Naive thymus-derived CD4-positive, alpha-beta T cell (primary cell): ENCODE measurements at regions not wholly inside any gene's neighbourhood (a gene's known extent, or its start where the extent isn't known, plus 50 kb on each side); places are given as distances from the start of the nearest gene placed in this dataset.

Source experiments
- ATAC-seq: fragments of 150-1000 bp; cut with Tn5 transposase; 2 replicates; pipeline ENCODE4 v1.10.0; 2021; ENCODE audit warnings: mild to moderate bottlenecking, moderate library complexity
- CTCF ChIA-PET: fragments of 350-600 bp; sonication (Branson Sonifier 250); formaldehyde crosslinking; loops from one replicate; lab custom pipeline; 2021; ENCODE audit warnings: antibody characterized with exemption; lab: Charles Lee
- POLR2A ChIA-PET: fragments of 350-600 bp; sonication (Branson Sonifier 250); formaldehyde crosslinking; loops from one replicate; lab custom pipeline; 2021; ENCODE audit warnings: antibody characterized with exemption, inconsistent platforms; lab: Charles Lee
- DNase-seq, 9 donors: peaks; one replicate each; pipeline versions ENCODE4 v3.0.0 to v3.0.0-alpha.2; 2020 to 2022; ENCODE audit warnings: mixed read lengths in 1 of 9
- H3K27ac ChIP-seq: one replicate; pipeline ENCODE4 v1.7.0; 2013; ENCODE audit warnings: mild to moderate bottlenecking, low read depth, low read length, moderate library complexity
- H3K27me3 ChIP-seq, 2 donors: one replicate each; pipeline ENCODE4 v1.7.0; 2013; ENCODE audit warnings: low read length in 2 of 2, mild to moderate bottlenecking in 2 of 2, moderate library complexity in 2 of 2; ENCODE audit not compliant: control insufficient read depth in 2 of 2, insufficient read depth in 2 of 2
- H3K36me3 ChIP-seq, 3 experiments: 1 replicate in 2 of 3; 2 replicates in 1 of 3; pipeline ENCODE4 v1.7.0; 2013; ENCODE audit warnings: low read length in 3 of 3, mild to moderate bottlenecking in 3 of 3, moderate library complexity in 1 of 3; ENCODE audit not compliant: insufficient read depth in 3 of 3, control insufficient read depth in 2 of 3
- H3K4me1 ChIP-seq, 2 donors: one replicate each; pipeline ENCODE4 v1.7.0; 2013; ENCODE audit warnings: low read length in 2 of 2, mild to moderate bottlenecking in 2 of 2, moderate library complexity in 1 of 2; ENCODE audit not compliant: control insufficient read depth in 2 of 2, insufficient read depth in 2 of 2
- H3K4me3 ChIP-seq: 2 replicates; pipeline ENCODE4 v1.7.0; 2013; ENCODE audit warnings: mild to moderate bottlenecking, low read length
- H3K9me3 ChIP-seq, 3 experiments: 1 replicate in 2 of 3; 2 replicates in 1 of 3; pipeline ENCODE4 v1.7.0; 2013; ENCODE audit warnings: low read length in 3 of 3; ENCODE audit not compliant: control insufficient read depth in 2 of 3
- H3K27ac Mint-ChIP-seq, 9 donors: one replicate each; pipeline ENCODE4 v1.8.0; 2020 to 2022; ENCODE audit warnings: mixed read lengths in 9 of 9, mild to moderate bottlenecking in 8 of 9, moderate library complexity in 5 of 9, inconsistent platforms in 2 of 9
- H3K27me3 Mint-ChIP-seq, 5 donors: one replicate each; pipeline ENCODE4 v1.8.0; 2021 to 2022; ENCODE audit warnings: mixed read lengths in 5 of 5, mild to moderate bottlenecking in 1 of 5
- H3K36me3 Mint-ChIP-seq, 5 donors: one replicate each; pipeline ENCODE4 v1.8.0; 2020 to 2022; ENCODE audit warnings: mixed read lengths in 5 of 5, mild to moderate bottlenecking in 3 of 5, inconsistent platforms in 1 of 5
- H3K4me1 Mint-ChIP-seq, 7 donors: one replicate each; pipeline ENCODE4 v1.8.0; 2020 to 2022; ENCODE audit warnings: mixed read lengths in 7 of 7, mild to moderate bottlenecking in 3 of 7, inconsistent platforms in 1 of 7
- H3K4me3 Mint-ChIP-seq, 10 donors: one replicate each; pipeline ENCODE4 v1.8.0; 2020 to 2022; ENCODE audit warnings: mild to moderate bottlenecking in 10 of 10, mixed read lengths in 10 of 10, moderate library complexity in 6 of 10, inconsistent platforms in 2 of 10
- H3K9me3 Mint-ChIP-seq, 11 donors: one replicate each; pipeline ENCODE4 v1.8.0; 2020 to 2022; ENCODE audit warnings: mixed read lengths in 11 of 11, mild to moderate bottlenecking in 4 of 11, inconsistent platforms in 1 of 11, moderate library complexity in 1 of 11
- intact Hi-C, 2 donors: fragments of 100-400 bp; cut with micrococcal nuclease; formaldehyde crosslinking; loops; one replicate each; pipeline ENCODE4 v1.15.1; 2023

DNA sequence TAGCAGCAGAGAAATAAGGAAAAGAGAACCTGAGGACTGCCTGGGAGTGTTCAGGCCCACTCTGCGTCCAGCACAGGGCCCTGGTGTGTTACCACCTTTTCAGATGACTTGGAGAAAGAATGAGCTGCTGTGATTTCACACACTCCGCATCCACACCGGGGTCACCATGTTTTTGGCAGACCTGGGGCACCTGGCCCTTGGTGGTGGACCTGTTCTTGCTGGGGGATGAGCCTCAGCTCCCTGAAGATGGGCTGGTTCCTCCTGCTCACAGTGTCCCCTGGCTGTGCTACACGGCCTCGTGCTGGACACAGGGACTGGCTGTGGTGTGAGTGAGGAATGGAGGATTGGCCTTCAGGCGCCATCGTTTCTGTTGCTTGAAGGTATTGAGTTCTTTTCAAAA is 1381.4 kb downstream of the TBC1D22A start:
- CTCF ChIA-PET, result no interaction called here
- H3K36me3 ChIP-seq, result no peaks in the 10 kb centered on the region
- no peak overlapping the region for H3K4me3 Mint-ChIP-seq
- no peak for ATAC-seq
- H3K9me3 ChIP-seq, result no peaks in the 10 kb centered on the region
- POLR2A ChIA-PET, result interaction anchor here (0.6 kb wide), 1 partner anchor 889 kb away, joined by 3 read pairs; no protein-coding TSS in a partner anchor
- H3K9me3 Mint-ChIP-seq, result peaks cover 0 to 7% (median 0%) of the 10 kb centered on the region in 11 donors
- H3K27ac Mint-ChIP-seq, result no peak overlapping the region
- H3K27me3 ChIP-seq, result peaks cover 0 to 3% of the 10 kb centered on the region in 2 donors
- DNase-seq, result no peak
- intact Hi-C loops, result no loop called here
- peaks cover 0 to 6% (median 2%) of the 10 kb centered on the region in 7 donors for H3K4me1 Mint-ChIP-seq
- H3K4me3 ChIP-seq, result no peak overlapping the region
- H3K4me1 ChIP-seq, result no peaks in the 10 kb centered on the region
- no peaks in the 10 kb centered on the region for H3K36me3 Mint-ChIP-seq
- peaks cover 9 to 24% (median 15%) of the 10 kb centered on the region in 5 donors for H3K27me3 Mint-ChIP-seq
- no peak overlapping the region for H3K27ac ChIP-seq

DNA sequence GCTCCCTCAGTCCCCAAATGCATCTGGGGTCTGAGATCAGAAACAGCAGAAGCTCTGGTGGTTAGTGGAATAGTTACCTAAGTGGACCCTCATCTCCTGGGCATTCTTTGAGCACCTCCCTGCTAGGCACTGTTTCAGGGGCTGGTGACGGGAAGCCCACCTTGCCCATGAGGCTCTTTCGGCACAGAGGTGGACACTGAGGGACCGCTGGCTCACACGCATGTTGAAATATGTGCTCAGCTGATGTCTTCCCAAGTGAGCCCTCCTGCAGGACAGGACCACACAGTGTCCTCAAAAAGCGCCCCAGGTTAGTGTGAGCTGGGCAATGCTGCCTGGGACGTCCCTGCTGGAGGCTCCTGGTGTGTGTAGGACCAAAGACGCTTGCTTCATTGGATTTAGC is 1379.9 kb downstream of the TBC1D22A start:
- no peak overlapping the region for H3K4me3 ChIP-seq
- DNase-seq (no peak), ATAC-seq (no peak)
- ChIA-PET CTCF (no interaction called here), POLR2A (no interaction called here)
- H3K27ac ChIP-seq, result no peak overlapping the region
- H3K9me3 Mint-ChIP-seq, result peaks cover 0 to 7% (median 0%) of the 10 kb centered on the region in 11 donors
- H3K27ac Mint-ChIP-seq, result no peak overlapping the region
- no peaks in the 10 kb centered on the region for H3K36me3 Mint-ChIP-seq
- no peaks in the 10 kb centered on the region for H3K4me1 ChIP-seq
- intact Hi-C loops, result no loop called here
- peaks cover 0 to 11% (median 5%) of the 10 kb centered on the region in 7 donors for H3K4me1 Mint-ChIP-seq
- H3K4me3 Mint-ChIP-seq, result no peak overlapping the region
- no peaks in the 10 kb centered on the region for H3K36me3 ChIP-seq
- H3K9me3 ChIP-seq, result no peaks in the 10 kb centered on the region
- peaks cover 0 to 3% of the 10 kb centered on the region in 2 donors for H3K27me3 ChIP-seq
- peaks cover 11 to 24% (median 15%) of the 10 kb centered on the region in 5 donors for H3K27me3 Mint-ChIP-seq

DNA sequence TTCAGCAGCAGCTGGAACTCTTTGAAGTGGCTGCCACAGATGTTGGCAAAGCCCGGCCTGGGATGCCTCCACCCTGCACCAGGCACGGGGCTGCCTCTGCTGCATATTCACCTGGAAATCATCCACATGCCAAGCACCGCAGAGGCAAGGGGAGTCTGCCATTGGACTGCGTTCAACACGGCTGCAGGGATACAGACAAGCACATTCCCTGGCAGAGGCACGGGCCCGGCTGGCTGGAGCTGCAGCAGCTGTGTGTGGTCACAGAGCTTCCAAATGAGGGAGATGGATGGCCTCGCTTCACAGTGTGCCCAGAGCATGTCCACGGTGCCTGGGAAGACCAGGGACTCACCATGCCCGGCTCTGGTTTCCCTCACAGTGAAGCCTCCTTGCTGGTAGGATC is 1378.9 kb downstream of the TBC1D22A start:
- H3K27ac ChIP-seq, result no peak overlapping the region
- no peaks in the 10 kb centered on the region for H3K4me1 ChIP-seq
- Mint-ChIP-seq H3K9me3 (peaks cover 0 to 7% (median 0%) of the 10 kb centered on the region in 11 donors), H3K36me3 (no peaks in the 10 kb centered on the region), H3K27ac (no peak overlapping the region), H3K27me3 (peaks cover 11 to 24% (median 15%) of the 10 kb centered on the region in 5 donors), H3K4me3 (no peak overlapping the region), H3K4me1 (peaks cover 0 to 11% (median 5%) of the 10 kb centered on the region in 7 donors)
- ChIA-PET POLR2A (no interaction called here), CTCF (no interaction called here)
- ATAC-seq (no peak), DNase-seq (no peak)
- no peak overlapping the region for H3K4me3 ChIP-seq
- no peaks in the 10 kb centered on the region for H3K9me3 ChIP-seq
- no peaks in the 10 kb centered on the region for H3K36me3 ChIP-seq
- H3K27me3 ChIP-seq, result peaks cover 0 to 3% of the 10 kb centered on the region in 2 donors
- intact Hi-C loops, result no loop called here

DNA sequence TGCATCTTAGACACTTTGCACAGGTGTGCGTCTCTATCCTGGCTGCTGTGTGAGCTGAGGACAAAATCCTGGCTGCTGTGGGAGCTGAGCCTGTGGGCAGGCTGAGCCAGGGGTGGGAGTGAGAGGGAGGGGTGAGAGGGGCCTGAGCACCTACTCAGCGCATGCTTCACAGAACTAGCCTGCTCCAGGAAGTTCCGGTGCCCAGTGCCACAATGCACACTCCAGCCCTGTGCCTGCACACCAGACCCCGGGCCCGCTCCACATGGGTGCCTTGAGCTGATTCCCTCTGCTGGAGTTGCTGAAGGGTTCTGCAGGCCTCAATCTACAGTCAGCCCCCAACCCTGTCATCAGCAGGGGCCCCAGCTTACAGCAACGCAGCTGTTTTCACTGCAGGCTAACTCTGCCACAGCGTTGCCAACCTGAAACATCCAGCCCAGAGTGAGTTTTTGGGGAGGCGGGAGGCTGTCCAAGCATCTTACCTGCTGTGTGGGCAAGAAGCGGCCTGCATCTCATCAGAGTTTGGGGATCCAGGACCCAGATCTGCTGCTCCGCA is 1377.9 kb downstream of the TBC1D22A start:
- Histone ChIP-seq H3K36me3 (no peaks in the 10 kb centered on the region), H3K4me1 (no peaks in the 10 kb centered on the region), H3K4me3 (no peak overlapping the region), H3K9me3 (no peaks in the 10 kb centered on the region), H3K27me3 (peaks cover 0 to 3% of the 10 kb centered on the region in 2 donors), H3K27ac (no peak overlapping the region)
- Mint-ChIP-seq H3K4me3 (no peak overlapping the region), H3K36me3 (no peaks in the 10 kb centered on the region), H3K9me3 (peaks cover 0 to 7% (median 0%) of the 10 kb centered on the region in 11 donors), H3K27ac (no peak overlapping the region), H3K27me3 (peaks cover 5 to 21% (median 14%) of the 10 kb centered on the region in 5 donors), H3K4me1 (peaks cover 0 to 11% (median 5%) of the 10 kb centered on the region in 7 donors)
- no peak for DNase-seq
- intact Hi-C loops, result no loop called here
- CTCF ChIA-PET, result no interaction called here
- POLR2A ChIA-PET, result no interaction called here
- ATAC-seq, result no peak

DNA sequence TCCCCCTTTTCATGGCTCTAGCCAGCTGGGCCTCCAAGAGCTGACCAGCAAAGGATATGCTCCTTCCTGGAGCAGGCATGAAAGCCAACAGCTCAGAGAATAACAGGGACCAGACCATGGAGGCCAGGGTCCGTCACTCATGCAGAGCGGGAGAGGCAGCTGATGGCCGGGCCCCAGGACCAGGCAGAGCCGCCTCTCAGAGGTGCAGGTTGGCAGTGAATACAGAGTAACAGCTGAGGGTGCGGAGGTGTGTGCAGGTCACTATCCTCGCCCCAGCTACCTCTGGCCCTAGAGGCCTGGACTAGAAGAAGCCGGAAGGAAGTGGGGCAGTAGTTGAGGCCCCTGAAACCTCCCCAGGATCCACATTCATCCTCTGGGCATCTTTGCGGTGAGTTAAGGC is 1377.3 kb downstream of the TBC1D22A start:
- CTCF ChIA-PET, result no interaction called here
- POLR2A ChIA-PET, result no interaction called here
- DNase-seq (no peak), ATAC-seq (no peak)
- Histone ChIP-seq H3K36me3 (no peaks in the 10 kb centered on the region), H3K27me3 (peaks cover 0 to 3% of the 10 kb centered on the region in 2 donors), H3K9me3 (no peaks in the 10 kb centered on the region), H3K4me3 (no peak overlapping the region), H3K4me1 (no peaks in the 10 kb centered on the region), H3K27ac (no peak overlapping the region)
- no peaks in the 10 kb centered on the region for H3K36me3 Mint-ChIP-seq
- intact Hi-C loops, result no loop called here
- H3K27ac Mint-ChIP-seq, result no peak overlapping the region
- peaks cover 0 to 11% (median 5%) of the 10 kb centered on the region in 7 donors for H3K4me1 Mint-ChIP-seq
- H3K4me3 Mint-ChIP-seq, result no peak overlapping the region
- peaks cover 0 to 7% (median 0%) of the 10 kb centered on the region in 11 donors for H3K9me3 Mint-ChIP-seq
- H3K27me3 Mint-ChIP-seq, result peaks cover 2 to 15% (median 14%) of the 10 kb centered on the region in 5 donors

DNA sequence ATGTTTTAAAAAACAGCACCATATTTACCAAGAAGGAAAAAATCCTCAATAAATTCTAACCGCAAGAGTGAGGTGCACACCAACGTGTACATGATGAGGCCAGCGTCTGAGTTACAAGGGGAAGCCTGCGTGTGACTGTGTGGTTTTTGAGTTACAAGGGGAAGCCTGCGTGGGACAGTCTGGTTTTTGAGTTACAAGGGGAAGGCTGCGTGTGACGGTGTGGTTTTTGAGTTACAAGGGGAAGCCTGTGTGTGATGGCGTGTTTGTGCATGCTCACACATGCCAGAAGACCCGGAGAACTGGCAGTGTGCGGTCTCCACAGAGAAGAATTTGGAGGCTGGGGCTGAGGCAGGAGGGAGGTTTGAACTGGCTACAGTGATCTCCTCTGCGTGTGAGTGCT is 1376.4 kb downstream of the TBC1D22A start:
- no peaks in the 10 kb centered on the region for H3K36me3 ChIP-seq
- Mint-ChIP-seq H3K4me3 (no peak overlapping the region), H3K4me1 (peaks cover 0 to 11% (median 5%) of the 10 kb centered on the region in 7 donors), H3K27me3 (peaks cover 0 to 11% (median 9%) of the 10 kb centered on the region in 5 donors), H3K27ac (no peak overlapping the region), H3K36me3 (no peaks in the 10 kb centered on the region), H3K9me3 (peaks cover 0 to 7% (median 0%) of the 10 kb centered on the region in 11 donors)
- POLR2A ChIA-PET, result no interaction called here
- ATAC-seq, result no peak
- CTCF ChIA-PET, result no interaction called here
- H3K4me3 ChIP-seq, result no peak overlapping the region
- no peaks in the 10 kb centered on the region for H3K4me1 ChIP-seq
- H3K27me3 ChIP-seq, result peaks cover 0 to 3% of the 10 kb centered on the region in 2 donors
- H3K27ac ChIP-seq, result no peak overlapping the region
- intact Hi-C loops, result no loop called here
- no peaks in the 10 kb centered on the region for H3K9me3 ChIP-seq
- DNase-seq, result no peak

DNA sequence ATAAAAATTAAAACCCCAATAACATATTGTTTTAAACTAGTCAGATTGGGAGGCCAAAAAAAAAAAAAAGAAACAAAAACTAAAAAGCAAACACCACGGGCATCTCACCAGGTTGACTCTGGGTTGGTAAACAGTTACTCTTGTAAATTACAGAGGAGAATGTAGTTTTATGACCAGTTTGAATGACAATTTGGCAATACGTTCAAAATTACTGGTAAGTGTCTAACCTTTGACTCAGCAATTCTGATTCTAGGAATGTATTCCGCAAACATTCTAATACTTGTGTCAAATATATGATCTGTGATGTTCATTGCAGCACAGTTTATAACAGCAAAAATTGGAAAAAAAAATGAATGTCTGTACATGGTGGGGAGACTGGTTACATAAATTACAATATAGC is 1376.0 kb downstream of the TBC1D22A start:
- H3K4me1 Mint-ChIP-seq, result peaks cover 0 to 11% (median 5%) of the 10 kb centered on the region in 7 donors
- peaks cover 0 to 2% of the 10 kb centered on the region in 2 donors for H3K27me3 ChIP-seq
- CTCF ChIA-PET, result no interaction called here
- H3K36me3 ChIP-seq, result no peaks in the 10 kb centered on the region
- DNase-seq (no peak), ATAC-seq (no peak)
- H3K9me3 ChIP-seq, result no peaks in the 10 kb centered on the region
- H3K4me3 ChIP-seq, result no peak overlapping the region
- POLR2A ChIA-PET, result no interaction called here
- H3K36me3 Mint-ChIP-seq, result no peaks in the 10 kb centered on the region
- H3K9me3 Mint-ChIP-seq, result peaks cover 0 to 6% (median 0%) of the 10 kb centered on the region in 11 donors
- no peak overlapping the region for H3K27ac Mint-ChIP-seq
- H3K4me1 ChIP-seq, result no peaks in the 10 kb centered on the region
- H3K4me3 Mint-ChIP-seq, result no peak overlapping the region
- peaks cover 0 to 11% (median 7%) of the 10 kb centered on the region in 5 donors for H3K27me3 Mint-ChIP-seq
- intact Hi-C loops, result no loop called here
- no peak overlapping the region for H3K27ac ChIP-seq
